Mucosa of rectum (tissue), 2 donors: ENCODE measurements at regions not wholly inside any gene's neighbourhood (a gene's known extent, or its start where the extent isn't known, plus 50 kb on each side); places are given as distances from the start of the nearest gene placed in this dataset.

Experiments
- H3K27ac ChIP-seq, 2 donors: one replicate each; pipeline ENCODE4 v1.7.0; 2013; ENCODE audit warnings: inconsistent platforms in 2 of 2, low read depth in 2 of 2, low read length in 2 of 2
- H3K27me3 ChIP-seq, 2 donors: one replicate each; pipeline ENCODE4 v1.7.0; 2013; ENCODE audit warnings: low read length in 2 of 2; ENCODE audit not compliant: control insufficient read depth in 2 of 2, insufficient read depth in 2 of 2
- H3K36me3 ChIP-seq, 2 donors: one replicate each; pipeline ENCODE4 v1.7.0; 2013; ENCODE audit warnings: low read length in 2 of 2; ENCODE audit not compliant: control insufficient read depth in 2 of 2, insufficient read depth in 2 of 2
- H3K4me1 ChIP-seq, 2 donors: one replicate each; pipeline ENCODE4 v1.7.0; 2013; ENCODE audit warnings: low read length in 2 of 2, mild to moderate bottlenecking in 1 of 2; ENCODE audit not compliant: control insufficient read depth in 2 of 2, insufficient read depth in 2 of 2
- H3K4me3 ChIP-seq, 2 donors: one replicate each; pipeline ENCODE4 v1.7.0; 2013; ENCODE audit warnings: low read length in 2 of 2
- H3K9ac ChIP-seq, 2 donors: one replicate each; pipeline ENCODE4 v1.7.0; 2013; ENCODE audit warnings: low read length in 2 of 2, low read depth in 1 of 2, mild to moderate bottlenecking in 1 of 2
- H3K9me3 ChIP-seq, 2 donors: one replicate each; pipeline ENCODE4 v1.7.0; 2013; ENCODE audit warnings: low read length in 2 of 2; ENCODE audit not compliant: control insufficient read depth in 2 of 2
- donor health status: healthy.
- donor health status: Normal muscosa, but diverticular disease.

DNA sequence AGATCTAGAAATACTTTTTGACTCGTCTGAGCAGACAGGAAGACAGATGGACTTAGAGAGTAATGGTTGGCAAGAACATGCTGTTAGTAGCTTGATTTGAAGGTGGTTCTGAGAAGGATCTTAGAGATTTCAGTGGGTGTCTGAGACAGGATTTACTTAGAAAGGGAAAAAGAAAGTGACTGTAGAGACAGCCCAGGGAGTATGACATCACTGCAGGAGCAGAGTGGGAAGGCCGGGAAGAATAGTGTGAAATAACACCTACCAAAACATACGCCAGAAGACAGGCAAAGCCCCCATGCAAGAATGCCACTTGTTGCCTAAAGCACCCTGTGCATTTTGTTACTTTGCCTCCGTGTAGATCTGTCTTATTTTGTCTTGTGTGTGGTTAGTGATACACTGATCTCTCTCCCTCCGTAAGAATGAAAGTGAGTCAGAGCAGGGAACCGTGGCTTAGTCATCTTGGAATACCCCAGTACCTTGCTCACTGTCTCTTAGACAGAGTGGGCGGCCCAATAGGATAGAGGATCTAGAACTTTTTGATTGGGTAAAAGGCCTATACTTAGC lies 161.3 kb upstream of the IFNG-AS1 start:
- Histone ChIP-seq H3K27me3 (no peaks in the 10 kb centered on the region), H3K4me3 (peak overlapping the region; percentile 68 to 72), H3K9ac (peak overlapping the region; percentile 50 to 63), H3K36me3 (no peaks in the 10 kb centered on the region), H3K4me1 (peaks cover 5 to 10% of the 10 kb centered on the region in 2 donors), H3K27ac (peak overlapping the region; percentile 78 to 81), H3K9me3 (no peaks in the 10 kb centered on the region)

DNA sequence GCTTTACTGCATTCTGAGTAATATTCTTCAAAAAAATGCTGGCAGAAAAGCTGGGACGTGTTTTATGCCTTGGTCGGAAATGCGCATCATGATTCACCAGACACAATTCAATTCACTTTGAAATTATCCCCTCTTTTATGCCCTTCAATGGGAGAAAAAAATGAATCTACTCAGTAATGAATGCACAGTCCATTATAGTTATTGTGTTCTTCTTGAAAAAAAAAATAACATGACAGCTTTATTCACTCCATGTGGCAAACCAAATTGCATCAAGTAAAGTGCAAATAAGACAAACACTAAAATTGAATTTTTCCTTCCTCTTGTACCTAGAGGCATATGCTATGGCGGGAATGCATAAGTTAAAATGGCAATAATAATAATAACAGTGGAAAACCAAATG lies 159.4 kb upstream of the IFNG-AS1 start:
- Histone ChIP-seq H3K4me1 (peaks cover 5 to 10% of the 10 kb centered on the region in 2 donors), H3K36me3 (no peaks in the 10 kb centered on the region), H3K27ac (no peak overlapping the region), H3K4me3 (no peak overlapping the region), H3K27me3 (no peaks in the 10 kb centered on the region), H3K9me3 (no peaks in the 10 kb centered on the region), H3K9ac (no peak overlapping the region)

DNA sequence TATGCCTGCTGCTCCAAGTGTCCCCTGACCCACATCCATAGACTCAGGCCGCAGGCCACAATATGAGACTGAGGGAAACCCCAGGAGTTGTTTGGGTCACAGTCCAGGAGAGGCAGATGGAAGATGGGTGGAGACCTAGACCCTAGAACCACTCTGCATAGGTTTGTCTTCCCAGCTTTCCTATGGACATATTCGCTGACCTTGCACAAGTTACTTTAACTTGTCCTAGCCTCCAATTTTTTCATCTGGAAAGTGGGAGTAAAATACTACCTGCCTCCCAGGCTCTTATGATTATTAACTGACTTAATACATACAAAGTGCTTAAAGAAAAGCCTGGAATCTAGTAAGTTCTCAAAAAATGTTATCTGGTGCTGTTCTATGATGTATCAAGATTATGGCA lies 157.1 kb upstream of the IFNG-AS1 start:
- Histone ChIP-seq H3K9me3 (no peaks in the 10 kb centered on the region), H3K36me3 (no peaks in the 10 kb centered on the region), H3K9ac (no peak overlapping the region)

DNA sequence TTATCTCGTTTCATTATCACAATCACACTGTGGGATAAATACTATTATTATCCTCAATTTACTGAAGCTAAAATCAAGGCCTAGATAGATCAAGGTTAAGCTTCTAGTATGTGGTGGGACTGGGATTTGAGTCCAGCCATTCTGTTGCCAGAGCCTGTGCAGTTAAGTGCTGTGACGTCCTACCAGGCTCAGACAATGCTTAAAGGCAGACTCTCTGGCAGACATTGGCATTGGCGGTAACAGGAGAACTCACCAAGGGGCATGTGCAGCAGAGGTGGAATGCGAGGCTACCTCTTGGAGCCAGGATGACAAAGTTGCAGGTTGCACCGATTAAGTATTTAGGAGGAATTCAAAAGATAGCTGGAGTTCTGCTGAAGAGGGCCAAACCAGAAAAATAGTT lies 155.6 kb upstream of the IFNG-AS1 start:
- no peaks in the 10 kb centered on the region for H3K9me3 ChIP-seq
- H3K4me3 ChIP-seq = no peak overlapping the region
- H3K27me3 ChIP-seq = no peaks in the 10 kb centered on the region
- no peak overlapping the region for H3K27ac ChIP-seq
- no peaks in the 10 kb centered on the region for H3K36me3 ChIP-seq
- no peak overlapping the region for H3K9ac ChIP-seq
- no peaks in the 10 kb centered on the region for H3K4me1 ChIP-seq

More for the DNA sequence above, 157.1 kb upstream of the IFNG-AS1 start:
- Histone ChIP-seq H3K27ac (no peak overlapping the region), H3K4me1 (peaks cover 4 to 10% of the 10 kb centered on the region in 2 donors), H3K27me3 (no peaks in the 10 kb centered on the region), H3K4me3 (no peak overlapping the region)

GRCh38 chr12:67837876-67838275 lies 151.4 kb upstream of the IFNG-AS1 start:
- Histone ChIP-seq H3K27me3 (no peaks in the 10 kb centered on the region), H3K9ac (no peak overlapping the region), H3K36me3 (no peaks in the 10 kb centered on the region), H3K9me3 (no peaks in the 10 kb centered on the region), H3K4me3 (no peak overlapping the region), H3K27ac (no peak overlapping the region), H3K4me1 (no peaks in the 10 kb centered on the region)

DNA sequence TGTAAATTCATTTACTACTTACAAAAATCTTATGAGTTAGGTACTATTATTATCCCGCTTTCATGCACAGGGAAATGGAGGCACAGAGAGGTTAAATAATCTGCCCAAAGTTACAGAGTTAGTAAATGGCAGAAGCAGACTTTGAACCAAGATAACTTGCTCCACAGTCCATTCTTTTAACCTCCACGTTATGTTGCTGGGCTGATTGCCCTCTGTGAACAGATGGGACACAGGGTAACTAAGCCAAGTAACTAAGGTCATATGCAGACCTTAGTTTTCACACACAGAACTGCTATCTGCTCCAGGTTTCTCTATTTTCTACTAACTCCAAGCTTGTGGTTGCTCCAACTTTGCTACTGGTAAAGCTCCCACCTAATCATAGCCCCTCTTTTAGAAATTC lies 147.1 kb upstream of the IFNG-AS1 start:
- Histone ChIP-seq H3K9me3 (no peaks in the 10 kb centered on the region), H3K4me1 (no peaks in the 10 kb centered on the region), H3K27me3 (no peaks in the 10 kb centered on the region), H3K9ac (no peak overlapping the region), H3K4me3 (no peak overlapping the region), H3K36me3 (no peaks in the 10 kb centered on the region), H3K27ac (no peak overlapping the region)

- H3K27me3 ChIP-seq = no peaks in the 10 kb centered on the region
- no peak overlapping the region for H3K4me3 ChIP-seq
- H3K9me3 ChIP-seq = no peaks in the 10 kb centered on the region
- H3K27ac ChIP-seq = no peak overlapping the region
- H3K36me3 ChIP-seq = no peaks in the 10 kb centered on the region
- no peaks in the 10 kb centered on the region for H3K4me1 ChIP-seq
- H3K9ac ChIP-seq = no peak overlapping the region
Observed at GRCh38 chr12:67843257-67843656, 146.0 kb upstream of the IFNG-AS1 start.

DNA sequence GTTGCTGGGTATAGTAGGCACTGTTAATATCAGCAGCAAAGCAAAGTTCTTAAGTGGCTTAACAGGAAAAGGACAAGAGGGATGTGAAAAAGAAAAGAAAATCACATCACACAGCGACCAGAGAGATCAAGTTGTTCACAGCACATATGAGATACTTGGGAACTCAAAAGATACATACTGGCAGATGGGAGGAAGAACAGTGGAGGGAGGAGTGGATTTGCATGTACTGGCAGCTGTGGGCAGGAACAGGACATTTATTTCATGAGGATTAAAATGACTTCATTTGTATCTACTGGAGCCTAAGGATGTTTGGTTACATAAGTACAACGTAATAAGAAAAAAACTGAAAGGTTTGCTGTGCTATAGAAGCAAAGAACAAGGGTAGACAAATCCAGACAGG lies 136.5 kb upstream of the IFNG-AS1 start:
- Histone ChIP-seq H3K4me1 (peaks cover 0 to 2% of the 10 kb centered on the region in 2 donors), H3K9me3 (no peaks in the 10 kb centered on the region), H3K9ac (no peak overlapping the region), H3K27me3 (no peaks in the 10 kb centered on the region), H3K36me3 (no peaks in the 10 kb centered on the region), H3K27ac (no peak overlapping the region), H3K4me3 (no peak overlapping the region)

GRCh38 chr12:67853204-67853603 lies 136.0 kb upstream of the IFNG-AS1 start:
- Histone ChIP-seq H3K27ac (no peak overlapping the region), H3K9ac (no peak overlapping the region)

DNA sequence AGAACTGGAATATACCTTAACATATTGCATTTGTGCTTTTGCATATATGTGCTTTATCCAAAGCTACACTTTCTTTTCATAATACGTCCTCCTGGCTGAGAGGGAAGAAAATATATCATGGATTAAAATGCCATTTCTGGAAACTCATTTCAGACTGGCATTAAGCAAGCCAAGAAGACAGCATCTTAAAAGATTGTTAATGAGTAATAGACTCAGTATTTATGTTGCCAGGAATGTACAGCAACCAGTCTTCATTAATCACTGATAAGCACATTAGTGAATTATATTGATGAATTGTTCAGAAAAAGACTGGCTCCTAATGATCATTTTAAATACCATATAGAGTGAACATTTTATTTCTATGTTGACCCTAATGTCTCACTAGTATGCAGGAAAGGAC lies 134.9 kb upstream of the IFNG-AS1 start:
- no peak overlapping the region for H3K9ac ChIP-seq
- H3K27ac ChIP-seq = no peak overlapping the region
- H3K36me3 ChIP-seq = no peaks in the 10 kb centered on the region
- peaks cover 0 to 2% of the 10 kb centered on the region in 2 donors for H3K4me1 ChIP-seq
- H3K9me3 ChIP-seq = no peaks in the 10 kb centered on the region
- H3K27me3 ChIP-seq = no peaks in the 10 kb centered on the region
- H3K4me3 ChIP-seq = no peak overlapping the region

More at GRCh38 chr12:67853204-67853603, 136.0 kb upstream of the IFNG-AS1 start:
- H3K4me3 ChIP-seq = no peak overlapping the region
- H3K4me1 ChIP-seq = peaks cover 0 to 2% of the 10 kb centered on the region in 2 donors
- no peaks in the 10 kb centered on the region for H3K9me3 ChIP-seq
- no peaks in the 10 kb centered on the region for H3K36me3 ChIP-seq
- H3K27me3 ChIP-seq = no peaks in the 10 kb centered on the region

DNA sequence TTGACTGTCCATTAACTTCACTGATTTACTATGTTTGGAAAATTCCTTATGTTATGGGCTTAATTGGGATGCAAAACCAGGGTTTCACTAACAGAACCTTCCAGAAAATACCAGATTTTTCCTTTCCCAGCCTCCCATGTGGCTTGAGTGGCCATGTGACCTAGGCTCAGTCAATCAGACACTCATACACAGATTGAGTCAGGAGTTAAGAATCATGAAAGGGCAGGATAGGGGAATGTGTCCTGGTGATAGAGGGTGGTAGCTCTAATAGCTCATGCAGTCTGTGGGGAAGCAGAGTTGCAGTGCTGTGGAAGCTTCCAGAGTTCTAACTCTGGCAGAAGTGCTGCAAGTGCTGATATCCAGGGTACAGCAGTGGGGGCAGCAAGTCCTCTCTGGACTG lies 134.1 kb upstream of the IFNG-AS1 start:
- H3K4me3 ChIP-seq = no peak overlapping the region
- H3K9me3 ChIP-seq = no peaks in the 10 kb centered on the region
- no peak overlapping the region for H3K9ac ChIP-seq
- H3K36me3 ChIP-seq = no peaks in the 10 kb centered on the region
- H3K4me1 ChIP-seq = peaks cover 0 to 2% of the 10 kb centered on the region in 2 donors
- no peaks in the 10 kb centered on the region for H3K27me3 ChIP-seq
- H3K27ac ChIP-seq = no peak overlapping the region
